ENCODE measurements at regions not wholly inside any gene's neighbourhood (a gene's known extent, or its start where the extent isn't known, plus 50 kb on each side); places are given as distances from the start of the nearest gene placed in this dataset.
"Not testable (repeated sequence)": the region's sequence is repeated elsewhere in the genome, so short reads cannot be mapped to it uniquely, and the experiment has no call there.

- not testable (repeated sequence) for H3K4me2 ChIP-seq (ENCODE audit: low read length); H3K4me1 ChIP-seq (ENCODE audit: control insufficient read depth, insufficient read depth, low read length); H3K36me3 ChIP-seq (ENCODE audit: insufficient read depth, low read length); H3K4me3 ChIP-seq (ENCODE audit: low read length); H3K27me3 ChIP-seq (ENCODE audit: control insufficient read depth, insufficient read depth, low read length); H3K9ac ChIP-seq (ENCODE audit: low read depth, low read length); H3K9me3 ChIP-seq (replicated peaks; ENCODE audit: low read length)
These were observed 182.8 kb downstream of the TRIM43 start for GRCh38 chr2:95774322-95775192.

- H3K9me3 ChIP-seq (replicated peaks; ENCODE audit: low read length), result not testable (repeated sequence)
These were observed 183.4 kb downstream of the TRIM43 start for GRCh38 chr2:95775193-95775531.

More at GRCh38 chr2:95775193-95775531, 183.4 kb downstream of the TRIM43 start:
- not testable (repeated sequence) for H3K4me2 ChIP-seq (ENCODE audit: low read length); H3K4me3 ChIP-seq (ENCODE audit: low read length); H3K4me1 ChIP-seq (ENCODE audit: control insufficient read depth, insufficient read depth, low read length); H3K36me3 ChIP-seq (ENCODE audit: insufficient read depth, low read length); H3K27me3 ChIP-seq (ENCODE audit: control insufficient read depth, insufficient read depth, low read length); H3K9ac ChIP-seq (ENCODE audit: low read depth, low read length)
